D721Med (cell line): ENCODE measurements at regions not wholly inside any gene's neighbourhood (a gene's known extent, or its start where the extent isn't known, plus 50 kb on each side); places are given as distances from the start of the nearest gene placed in this dataset.

Experiments
- DNase-seq: peaks from one replicate; pipeline ENCODE4 v3.0.0; 2011; ENCODE audit warnings: low spot score; ENCODE audit not compliant: insufficient read length
- FAIRE-seq: peaks from 2 replicates; lab custom pipeline; 2011; peaks lifted over from hg19 to GRCh38; lab: Jason Lieb, UNC
- CTCF ChIP-seq: IDR thresholded peaks from 2 replicates; pipeline ENCODE4 v1.5.1; 2012; ENCODE audit warnings: mild to moderate bottlenecking, control low read depth; ENCODE audit not compliant: insufficient read depth; ENCODE audit errors: missing control alignments

- peak; percentile 95 for FAIRE-seq
- DNase-seq, result peak; percentile 30
- no peak for TF ChIP-seq CTCF
These were observed 857.9 kb downstream of the TYW1 start for GRCh38 chr7:67854221-67855178.

DNA sequence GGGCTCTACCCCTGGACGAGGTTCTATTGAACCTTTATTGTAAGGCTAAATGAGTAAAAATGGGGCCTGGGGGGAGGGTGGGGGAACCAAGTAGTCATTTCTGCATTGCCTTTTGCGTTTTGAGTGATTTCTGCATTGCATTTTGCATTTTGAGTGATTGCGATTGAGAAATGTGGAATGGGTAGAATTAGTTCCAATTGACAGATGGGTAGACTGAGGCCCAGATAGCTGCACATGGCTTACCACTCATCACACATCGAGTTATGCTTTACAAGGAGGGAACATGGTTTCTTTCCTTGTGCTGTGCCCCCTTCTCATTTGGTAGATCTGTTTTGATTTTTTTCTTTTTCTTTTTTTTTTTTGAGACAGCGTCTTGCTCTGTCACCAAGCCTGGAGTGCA is 858.7 kb downstream of the TYW1 start:
- TF ChIP-seq CTCF, result no peak
- no peak for FAIRE-seq
- no peak for DNase-seq

GRCh38 chr7:67856046-67856445 is 859.4 kb downstream of the TYW1 start:
- DNase-seq (no peak), FAIRE-seq (no peak)
- TF ChIP-seq CTCF, result no peak

- TF ChIP-seq CTCF, result no peak
- no peak for FAIRE-seq
- DNase-seq, result no peak
These were observed 861.1 kb downstream of the TYW1 start for GRCh38 chr7:67857698-67858097.

- FAIRE-seq, result no peak
- no peak for TF ChIP-seq CTCF
- DNase-seq, result no peak
These were observed 862.3 kb downstream of the TYW1 start for GRCh38 chr7:67858931-67859330.

DNA sequence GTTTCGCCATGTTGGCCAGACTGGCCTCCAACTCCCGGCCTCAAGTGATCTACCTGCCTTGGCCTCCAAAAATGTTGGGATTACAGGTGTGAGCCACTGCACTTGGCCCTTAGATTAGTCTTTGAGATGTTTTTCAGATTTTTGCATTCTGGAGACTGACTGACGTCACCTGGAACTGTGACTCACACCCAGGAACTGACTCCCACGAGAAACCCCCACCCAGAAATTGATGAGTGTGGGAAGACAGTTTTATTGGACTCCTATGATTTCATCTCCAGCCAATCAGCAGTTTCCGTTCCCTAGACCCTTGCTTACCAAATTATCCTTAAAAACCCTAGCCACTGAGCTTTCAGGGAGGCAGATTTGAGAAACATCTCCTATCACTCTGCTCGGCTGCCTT is 867.3 kb downstream of the TYW1 start:
- no peak for FAIRE-seq
- TF ChIP-seq CTCF, result no peak
- no peak for DNase-seq

- DNase-seq (no peak), FAIRE-seq (no peak)
- no peak for TF ChIP-seq CTCF
These were observed 869.4 kb downstream of the TYW1 start for GRCh38 chr7:67866054-67866453.
